Stimulated activated CD4-positive, alpha-beta T cell treated with anti-CD3 and anti-CD28 coated beads, Interleukin-15, amount 100 ng/mL, for 1 hour (primary cell): ENCODE measurements at regions not wholly inside any gene's neighbourhood (a gene's known extent, or its start where the extent isn't known, plus 50 kb on each side); places are given as distances from the start of the nearest gene placed in this dataset.
"Not testable (repeated sequence)": the region's sequence is repeated elsewhere in the genome, so short reads cannot be mapped to it uniquely, and the experiment has no call there.

ENCODE experiments used
- DNase-seq, 2 donors: peaks; one replicate each; pipeline ENCODE4 v3.0.0-alpha.2; 2020; ENCODE audit warnings: low read depth in 1 of 2, low spot score in 1 of 2

DNA sequence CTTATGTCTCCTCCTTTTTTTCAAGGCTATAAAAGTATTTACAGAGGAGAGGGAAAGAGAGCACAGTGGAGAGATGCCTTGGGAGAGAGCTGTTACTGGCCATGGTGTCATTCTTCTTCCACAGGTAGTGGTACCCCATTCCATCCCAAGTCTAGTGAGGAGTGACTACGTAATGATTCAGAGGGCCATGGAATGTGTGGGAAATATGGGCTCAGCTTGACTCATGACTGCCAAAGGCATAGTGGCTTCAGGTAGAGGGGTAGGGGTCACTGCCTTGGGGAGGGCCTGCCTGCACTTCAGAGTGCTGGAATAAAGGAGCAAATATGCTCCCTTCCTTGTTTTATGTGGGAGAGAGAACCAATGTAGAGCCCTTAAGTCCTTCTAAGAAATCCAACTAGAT is 620.6 kb downstream of the IRS1 start:
- DNase-seq, result no peak

DNA sequence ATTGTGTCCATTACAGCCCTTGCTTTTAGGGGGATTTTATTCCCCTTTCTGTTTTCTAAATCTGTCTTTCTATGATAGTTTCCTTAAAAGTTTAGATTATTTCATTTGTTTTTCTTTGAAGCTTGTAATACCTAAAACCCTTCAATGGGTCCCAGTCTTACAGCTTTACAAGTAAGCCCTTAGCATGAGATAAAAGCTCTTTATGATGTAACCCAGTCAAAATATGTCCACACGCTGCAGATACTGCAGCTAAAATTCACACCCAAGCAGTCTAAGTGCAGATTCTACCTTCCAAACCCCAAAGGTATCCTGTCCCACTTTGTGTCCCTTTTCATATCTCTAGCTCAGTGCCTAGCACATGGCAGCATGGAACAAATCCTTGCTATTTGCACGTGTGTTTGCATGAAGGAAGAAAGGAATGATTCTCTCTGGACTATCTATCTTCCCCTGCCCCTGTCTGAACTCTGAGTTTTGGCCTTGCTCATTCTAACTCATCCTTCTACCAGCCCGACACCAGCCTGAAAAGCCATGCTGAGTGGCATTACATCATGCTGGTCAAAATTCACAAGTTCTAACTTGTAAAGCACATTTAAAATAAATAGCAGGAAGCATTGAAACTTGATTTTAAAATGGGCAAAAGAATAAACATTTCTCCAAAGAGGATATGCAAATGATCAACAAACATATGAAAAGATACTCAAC is 623.2 kb downstream of the IRS1 start:
- DNase-seq, result no peak

DNA sequence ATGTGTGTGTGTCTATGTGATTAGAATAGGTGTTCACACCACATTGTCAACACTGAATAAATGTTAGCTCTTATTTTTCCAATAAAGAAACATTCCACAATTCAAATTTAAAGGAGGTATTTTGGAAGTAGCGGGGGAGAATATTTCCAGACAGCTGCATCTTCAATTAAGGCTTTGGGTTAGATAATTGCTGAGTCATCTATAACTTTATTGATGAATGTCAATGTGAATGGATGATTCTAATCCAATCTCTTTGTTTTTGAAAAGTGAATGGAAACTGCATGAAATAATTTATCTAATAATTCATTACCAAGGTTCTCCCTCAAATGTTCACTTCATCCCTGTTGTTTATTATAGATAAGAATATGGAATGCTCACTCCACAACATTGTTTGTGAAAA is 625.2 kb downstream of the IRS1 start:
- DNase-seq, result no peak

DNA sequence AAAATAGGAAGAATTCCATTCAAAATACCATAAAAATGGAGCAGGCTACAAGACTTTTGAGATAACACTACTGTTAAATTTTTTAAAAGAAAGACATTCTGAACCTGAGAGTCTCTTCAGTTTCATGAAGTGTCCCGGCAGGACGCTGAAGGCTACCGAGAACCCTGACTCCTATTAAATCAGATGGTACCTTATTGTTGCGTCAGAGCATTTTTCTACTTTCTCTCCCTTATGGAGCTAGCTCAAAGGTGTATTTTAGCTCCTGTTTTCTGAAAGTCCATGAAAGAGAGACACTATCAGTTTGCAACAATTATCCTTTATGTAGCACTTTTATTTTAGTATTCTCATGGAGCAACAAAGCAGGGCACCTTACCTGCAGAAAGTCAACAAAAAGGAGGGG is 626.7 kb downstream of the IRS1 start:
- DNase-seq, result no peak

DNA sequence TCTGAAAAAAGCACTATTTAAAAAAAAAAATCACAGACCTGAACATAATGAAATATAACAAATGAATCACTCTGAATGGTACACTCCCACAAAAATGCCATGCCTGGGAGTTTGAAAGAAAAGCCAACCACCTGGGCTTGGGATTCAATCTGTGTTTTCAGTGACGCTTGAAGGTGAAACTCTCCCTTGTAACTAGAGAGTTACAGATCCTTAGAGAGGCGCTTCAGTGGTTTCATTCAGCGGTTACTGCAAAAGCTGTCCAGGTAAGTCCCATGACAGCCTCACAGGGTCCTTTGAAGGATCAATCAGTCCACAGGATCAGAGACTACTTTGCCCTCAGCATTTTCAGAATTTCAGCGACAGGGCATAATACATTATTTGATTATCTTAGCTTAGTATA is 627.3 kb downstream of the IRS1 start:
- DNase-seq, result no peak

DNA sequence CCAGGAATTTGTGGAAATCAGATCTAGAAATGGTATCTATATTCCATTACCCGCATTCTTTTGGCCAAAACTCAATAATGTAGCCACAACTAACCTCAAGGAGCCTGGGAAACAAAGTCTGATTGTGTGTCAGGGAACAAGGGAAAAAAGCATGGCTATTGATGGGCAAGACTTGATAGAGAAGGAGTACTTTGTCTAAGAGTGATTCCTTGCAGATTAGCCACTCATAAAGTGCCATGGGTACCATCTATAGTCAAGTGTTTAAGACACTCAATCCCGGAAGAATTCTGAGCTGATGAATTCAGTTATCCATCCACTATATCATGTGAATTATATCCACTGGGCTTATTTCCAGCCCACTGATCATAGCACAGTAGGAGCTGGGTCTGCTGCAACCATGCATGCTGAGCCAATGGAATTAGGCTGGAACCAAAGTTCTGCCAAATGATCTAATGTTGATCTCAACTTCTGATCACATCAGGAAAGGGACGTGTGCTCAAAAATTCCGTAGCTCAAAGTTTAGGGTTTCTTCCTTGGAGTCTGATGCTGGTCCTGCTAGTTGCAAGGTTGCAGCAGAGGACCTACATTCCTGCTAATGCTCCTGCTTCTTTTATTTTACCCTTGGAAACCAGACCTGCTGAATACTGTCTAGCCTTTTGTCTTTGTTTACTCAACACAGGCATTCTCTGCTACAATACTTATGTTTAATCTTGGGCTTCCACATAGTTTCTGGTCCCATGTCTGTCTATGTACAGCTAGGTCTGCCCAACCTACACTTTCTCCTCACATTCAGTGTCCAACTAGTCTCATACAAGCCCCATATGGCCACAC is 629.7 kb downstream of the IRS1 start:
- no peak for DNase-seq

- DNase-seq, result no peak
These were observed 631.0 kb downstream of the IRS1 start for GRCh38 chr2:226168496-226169160.

DNA sequence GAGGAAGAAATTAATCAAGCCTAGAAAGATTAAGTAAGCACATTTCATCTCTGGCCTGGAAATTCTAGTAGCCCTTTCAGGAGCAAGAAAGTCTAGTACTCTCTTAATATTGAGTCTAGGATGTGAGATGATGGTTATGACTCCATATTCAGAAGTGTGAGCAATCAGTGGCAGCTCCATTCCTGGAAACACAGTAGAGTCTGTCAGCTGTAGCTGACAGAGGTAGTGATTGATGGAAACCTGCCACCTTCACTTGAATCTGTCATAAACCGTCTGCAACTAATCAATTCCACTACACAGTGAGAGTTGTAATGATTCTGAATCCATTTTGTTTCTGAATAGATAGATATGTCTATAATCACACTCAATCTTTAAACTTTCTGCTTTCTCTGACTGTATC is 635.1 kb downstream of the IRS1 start:
- DNase-seq, result no peak

- DNase-seq, result not testable (repeated sequence)
These were observed 639.0 kb downstream of the IRS1 start for GRCh38 chr2:226160617-226161016.

DNA sequence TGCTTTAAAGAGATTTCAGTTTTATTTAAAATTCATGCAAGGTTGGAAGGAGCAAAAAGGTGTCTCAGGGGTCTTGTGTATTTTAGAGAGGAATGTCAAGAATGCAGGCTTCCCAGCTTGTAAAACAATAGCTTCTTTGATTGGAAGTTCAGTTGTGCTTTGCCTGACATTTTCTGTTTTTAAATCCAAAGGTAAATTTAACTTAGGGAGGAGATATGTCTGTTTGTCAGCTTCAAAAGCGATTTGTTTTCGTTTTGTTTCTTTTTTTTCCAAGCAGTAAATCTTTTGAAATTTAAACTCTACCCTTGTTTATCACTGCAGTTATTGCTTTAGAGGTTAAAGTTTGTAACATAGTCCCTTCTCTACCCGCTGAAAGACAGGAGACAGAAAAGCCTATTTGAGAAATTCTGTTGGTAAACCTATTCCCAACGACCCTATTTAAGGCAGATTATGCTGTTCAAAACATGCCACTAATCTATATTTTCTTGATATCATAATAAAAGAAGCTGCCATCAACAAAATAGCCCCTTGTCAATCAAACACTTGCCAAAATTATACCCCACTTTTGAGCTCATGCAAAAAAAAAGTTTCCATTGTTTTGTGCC is 639.6 kb downstream of the IRS1 start:
- DNase-seq, result no peak

GRCh38 chr2:226158940-226159339 is 640.7 kb downstream of the IRS1 start:
- DNase-seq, result no peak

- no peak for DNase-seq
These were observed 641.4 kb downstream of the IRS1 start for GRCh38 chr2:226158229-226158628.

GRCh38 chr2:226155093-226155875 is 644.3 kb downstream of the IRS1 start:
- no peak for DNase-seq

GRCh38 chr2:226154610-226155009 is 645.0 kb downstream of the IRS1 start:
- no peak for DNase-seq

DNA sequence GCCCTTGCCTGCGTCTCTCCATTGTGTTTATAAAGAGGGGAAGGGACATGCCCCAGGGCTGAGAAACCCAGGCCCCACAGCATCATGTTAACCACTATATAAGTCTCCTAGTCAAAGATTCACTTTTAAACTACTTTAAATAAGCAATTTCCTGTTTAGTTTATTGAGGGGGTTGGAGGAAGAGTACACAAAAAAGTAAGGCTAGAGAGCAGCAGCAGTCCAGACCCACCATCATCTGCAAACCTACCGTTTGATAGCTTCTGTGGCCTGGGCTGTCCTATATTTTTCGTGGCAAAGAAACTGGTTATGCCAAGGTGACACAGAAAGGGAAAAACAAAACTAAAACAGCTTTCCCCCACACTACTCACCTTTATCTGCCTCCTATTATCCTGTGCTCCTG is 646.1 kb downstream of the IRS1 start:
- no peak for DNase-seq

GRCh38 chr2:226151157-226151556 is 648.5 kb downstream of the IRS1 start:
- no peak for DNase-seq

GRCh38 chr2:226143091-226143490 is 656.5 kb downstream of the IRS1 start:
- DNase-seq, result no peak

- no peak for DNase-seq
These were observed 657.2 kb downstream of the IRS1 start for GRCh38 chr2:226142463-226142862.

- DNase-seq, result no peak
These were observed 659.0 kb downstream of the IRS1 start for GRCh38 chr2:226140594-226140993.

GRCh38 chr2:226139759-226140158 is 659.9 kb downstream of the IRS1 start:
- DNase-seq, result no peak
